ENCODE measurements at regions not wholly inside any gene's neighbourhood (a gene's known extent, or its start where the extent isn't known, plus 50 kb on each side); places are given as distances from the start of the nearest gene placed in this dataset.

DNA sequence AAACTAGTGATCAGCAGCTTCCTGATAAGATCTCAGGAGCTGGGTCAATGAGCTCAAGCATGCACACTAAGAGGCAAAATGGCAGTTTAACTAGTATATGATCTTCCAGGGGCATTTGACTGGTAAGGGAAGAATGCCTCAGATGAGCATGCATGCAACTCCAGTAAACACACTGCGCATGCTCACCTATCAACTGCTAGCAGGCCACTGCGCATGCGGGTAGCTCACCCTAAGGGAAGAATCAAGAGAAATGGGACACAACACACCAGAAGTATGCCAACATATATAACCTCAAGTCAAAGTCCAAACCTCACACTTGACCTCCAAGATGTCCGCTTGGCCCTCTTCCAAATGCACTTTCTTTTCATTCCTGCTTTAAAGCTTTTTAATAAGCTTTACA, 1004.0 kb downstream of the ADGRL3 start:
- Histone ChIP-seq H2AFZ (ENCODE audit: low read length) (no peak overlapping the region), H3T11ph (ENCODE audit: low read length) (no peak overlapping the region), H3K18ac (ENCODE audit: insufficient read length, low read depth, low read length) (no peak overlapping the region), H3K23ac (ENCODE audit: insufficient read length, low read depth, low read length) (no peak overlapping the region), H2BK5ac (ENCODE audit: insufficient read length, low read length) (no peak overlapping the region), H2BK120ac (ENCODE audit: low read depth, low read length, poor library complexity, severe bottlenecking) (no peak overlapping the region), H4K20me1 (ENCODE audit: control insufficient read depth, insufficient read depth, insufficient read length) (no peaks in the 10 kb centered on the region), H2BK20ac (ENCODE audit: low read depth, low read length, poor library complexity, severe bottlenecking) (no peak overlapping the region), H4K8ac (replicated peaks; ENCODE audit: insufficient read length, low read depth, low read length) (no peak overlapping the region), H4K91ac (ENCODE audit: insufficient read length, low read depth, low read length) (no peak overlapping the region), H4K5ac (ENCODE audit: insufficient read length, low read depth, low read length) (no peak overlapping the region), H3K56ac (ENCODE audit: insufficient read length, low read depth, low read length) (no peak overlapping the region), H3K4me2 (ENCODE audit: insufficient read depth, insufficient read length, low read length) (no peak overlapping the region), H3K23me2 (ENCODE audit: insufficient read length, low read depth, low read length, poor library complexity, severe bottlenecking) (no peaks in the 10 kb centered on the region), H3K4ac (ENCODE audit: low read depth, low read length) (no peak overlapping the region), H2BK15ac (ENCODE audit: low read depth, low read length) (no peak overlapping the region), H3K14ac (ENCODE audit: insufficient read depth, low read length) (no peak overlapping the region), H3K9me3 (ENCODE audit: control insufficient read depth, low read depth, low read length) (no peaks in the 10 kb centered on the region), H3K79me2 (ENCODE audit: insufficient read depth, low read length) (no peaks in the 10 kb centered on the region; the same call in 1 of the 2 replicates), H2AK5ac (ENCODE audit: insufficient read length, low read length) (no peak overlapping the region), H3K79me1 (ENCODE audit: insufficient read depth, low read depth, low read length, poor library complexity, severe bottlenecking) (no peaks in the 10 kb centered on the region), H2BK12ac (ENCODE audit: insufficient read length, low read depth, low read length) (no peak overlapping the region), H3K9ac (ENCODE audit: extremely low read depth, insufficient read length, low read length) (no peak overlapping the region), H3K27ac (ENCODE audit: insufficient read length, low read depth, low read length) (no peak overlapping the region), H3K27me3 (ENCODE audit: insufficient read depth, low read length) (no peaks in the 10 kb centered on the region), H3K4me1 (ENCODE audit: insufficient read depth, low read length) (no peaks in the 10 kb centered on the region)
- H3K36me3 Mint-ChIP-seq (ENCODE audit: insufficient read depth in 1 of 3, low read depth in 3 of 3) = no peaks in the 10 kb centered on the region
- no peak overlapping the region for H3K4me3 Mint-ChIP-seq
- H3K27me3 Mint-ChIP-seq (ENCODE audit: low read depth) = no peaks in the 10 kb centered on the region
- no peak for DNase-seq
- H3K9me3 Mint-ChIP-seq = no peaks in the 10 kb centered on the region
- TF ChIP-seq CTCF (conservative IDR thresholded peaks at IDR 0.05) = no peak
- peaks cover 0 to 5% of the 10 kb centered on the region in 2 experiments; a peak in 2 of 4 replicates for H3K4me1 Mint-ChIP-seq
- WGBS (ENCODE audit: extremely low coverage, insufficient read length, low lambda C conversion rate) = no CpG with 5 or more reads among the region's 4 CpGs
- no peak overlapping the region for H3K27ac Mint-ChIP-seq

Data from H9 (cell line).